DND-41 (cell line): ENCODE measurements at regions not wholly inside any gene's neighbourhood (a gene's known extent, or its start where the extent isn't known, plus 50 kb on each side); places are given as distances from the start of the nearest gene placed in this dataset.

Source experiments
- CTCF ChIP-seq: IDR thresholded peaks from 2 replicates; pipeline ENCODE4 v1.5.1; 2012; ENCODE audit warnings: borderline replicate concordance, low read length, moderate library complexity, mild to moderate bottlenecking; ENCODE audit not compliant: poor library complexity, severe bottlenecking; ENCODE audit errors: extremely low read depth
- EZH2 ChIP-seq: IDR thresholded peaks from 3 replicates; pipeline ENCODE4 v1.6.1; 2012; ENCODE audit warnings: borderline replicate concordance, low read depth, mild to moderate bottlenecking, moderate library complexity, low read length, inconsistent platforms; ENCODE audit not compliant: severe bottlenecking

DNA sequence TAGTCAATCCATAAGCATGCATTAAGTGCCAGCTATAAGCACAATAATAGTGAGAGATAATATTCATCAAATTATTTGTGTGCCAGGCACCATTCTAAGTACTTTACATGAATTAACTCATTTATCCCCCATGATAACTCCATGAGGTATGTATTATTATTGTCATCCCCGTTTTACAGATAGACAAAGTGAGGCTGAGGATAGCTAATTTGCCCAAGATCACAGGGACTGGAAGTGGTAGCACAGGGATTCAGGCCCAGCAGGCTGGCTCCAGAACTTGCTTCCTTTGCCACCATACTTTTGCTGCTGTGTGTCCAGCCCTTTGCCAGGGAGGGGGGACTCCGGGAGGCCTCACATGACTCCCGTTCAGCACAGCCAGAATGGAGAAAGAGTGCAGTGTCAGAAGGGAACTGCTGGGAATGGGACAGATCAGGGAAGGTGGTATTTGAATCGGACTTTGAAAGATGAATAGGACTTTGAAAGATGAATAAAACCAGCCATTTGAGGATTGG is 128.0 kb upstream of the PWP1 start:
- TF ChIP-seq CTCF: no peak
- TF ChIP-seq EZH2: no peak
